ENCODE measurements at regions not wholly inside any gene's neighbourhood (a gene's known extent, or its start where the extent isn't known, plus 50 kb on each side); places are given as distances from the start of the nearest gene placed in this dataset.
"Not testable (repeated sequence)": the region's sequence is repeated elsewhere in the genome, so short reads cannot be mapped to it uniquely, and the experiment has no call there.

DNA sequence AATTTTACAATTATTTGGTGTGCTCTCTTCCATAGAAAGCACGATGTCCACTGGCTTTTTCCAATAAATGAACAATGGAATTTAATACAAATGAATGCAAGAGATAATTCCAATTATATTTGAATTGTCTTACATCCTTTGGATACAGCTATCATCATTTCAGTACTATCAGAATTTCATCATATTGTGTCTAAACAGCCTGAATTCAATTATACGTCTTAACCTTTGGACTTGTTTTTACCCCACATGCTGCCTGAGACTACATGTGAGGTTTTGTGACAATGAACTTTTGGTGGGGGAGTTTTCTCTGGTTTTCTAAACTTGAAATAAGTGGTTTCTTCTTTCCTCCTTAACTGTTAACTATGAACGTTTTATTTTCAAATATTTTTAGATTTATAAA is 1176.0 kb downstream of the EPHA7 start:
- H3K9me2 ChIP-seq (replicated peaks; ENCODE audit: insufficient read depth, low read length) = no peaks in the 10 kb centered on the region
- H4K20me1 ChIP-seq (ENCODE audit: insufficient read depth, low read length) = no peaks in the 10 kb centered on the region
- no peak for TF ChIP-seq EZH2 (optimal IDR thresholded peaks at IDR 0.05; ENCODE audit: low read depth, low read length)
- no peak for TF ChIP-seq EZH2phosphoT487 (IDR thresholded peaks at IDR 0.05; ENCODE audit: low read length)
- H3K4me2 ChIP-seq (ENCODE audit: low read depth, low read length) = no peak overlapping the region
- no peaks in the 10 kb centered on the region for H3K36me3 ChIP-seq (replicated peaks; ENCODE audit: insufficient read depth, low read length)
- DNase-seq = no peak
- no peak overlapping the region for H3K27ac ChIP-seq (ENCODE audit: low read length)
- H3K4me1 ChIP-seq (ENCODE audit: low read length) = no peaks in the 10 kb centered on the region
- H3F3A ChIP-seq (ENCODE audit: insufficient read depth, low read length) = no peaks in the 10 kb centered on the region
- no peaks in the 10 kb centered on the region for H3K27me3 ChIP-seq (replicated peaks; ENCODE audit: insufficient read depth, low read length)
- no peaks in the 10 kb centered on the region for H3K9me3 ChIP-seq (replicated peaks; ENCODE audit: insufficient read depth, low read length)
- H3K9ac ChIP-seq (ENCODE audit: low read length) = no peak overlapping the region
- no peak overlapping the region for H3K4me3 ChIP-seq (ENCODE audit: low read length)
- no peak overlapping the region for H2AFZ ChIP-seq (ENCODE audit: low read length)
- H3K79me2 ChIP-seq (ENCODE audit: low read length) = no peaks in the 10 kb centered on the region

- H3K9me2 ChIP-seq (replicated peaks; ENCODE audit: insufficient read depth, low read length) = no peaks in the 10 kb centered on the region
- no peak overlapping the region for H2AFZ ChIP-seq (ENCODE audit: low read length)
- no peak overlapping the region for H3K4me3 ChIP-seq (ENCODE audit: low read length)
- DNase-seq = peak; percentile 12
- no peak overlapping the region for H3K9ac ChIP-seq (ENCODE audit: low read length)
- no peaks in the 10 kb centered on the region for H3K27me3 ChIP-seq (replicated peaks; ENCODE audit: insufficient read depth, low read length)
- H3K4me2 ChIP-seq (ENCODE audit: low read depth, low read length) = no peak overlapping the region
- no peaks in the 10 kb centered on the region for H3F3A ChIP-seq (ENCODE audit: insufficient read depth, low read length)
- H3K27ac ChIP-seq (ENCODE audit: low read length) = no peak overlapping the region
- TF ChIP-seq EZH2phosphoT487 (IDR thresholded peaks at IDR 0.05; ENCODE audit: low read length) = no peak
- no peak for TF ChIP-seq EZH2 (optimal IDR thresholded peaks at IDR 0.05; ENCODE audit: low read depth, low read length)
- H4K20me1 ChIP-seq (ENCODE audit: insufficient read depth, low read length) = no peaks in the 10 kb centered on the region
- H3K9me3 ChIP-seq (replicated peaks; ENCODE audit: insufficient read depth, low read length) = no peaks in the 10 kb centered on the region
- H3K79me2 ChIP-seq (ENCODE audit: low read length) = no peaks in the 10 kb centered on the region
- H3K4me1 ChIP-seq (ENCODE audit: low read length) = no peaks in the 10 kb centered on the region
- no peaks in the 10 kb centered on the region for H3K36me3 ChIP-seq (replicated peaks; ENCODE audit: insufficient read depth, low read length)
Observed at GRCh38 chr6:92231171-92231701, 1188.1 kb downstream of the EPHA7 start.

- H3K9me3 ChIP-seq (replicated peaks; ENCODE audit: insufficient read depth, low read length); H3K4me1 ChIP-seq (ENCODE audit: low read length); H3K27me3 ChIP-seq (replicated peaks; ENCODE audit: insufficient read depth, low read length); H2AFZ ChIP-seq (ENCODE audit: low read length); H3K4me2 ChIP-seq (ENCODE audit: low read depth, low read length); H4K20me1 ChIP-seq (ENCODE audit: insufficient read depth, low read length); H3K27ac ChIP-seq (ENCODE audit: low read length); DNase-seq; H3K9me2 ChIP-seq (replicated peaks; ENCODE audit: insufficient read depth, low read length); H3K36me3 ChIP-seq (replicated peaks; ENCODE audit: insufficient read depth, low read length); H3K4me3 ChIP-seq (ENCODE audit: low read length); H3K79me2 ChIP-seq (ENCODE audit: low read length); H3F3A ChIP-seq (ENCODE audit: insufficient read depth, low read length); H3K9ac ChIP-seq (ENCODE audit: low read length): not testable (repeated sequence)
Observed at GRCh38 chr6:92219987-92220386, 1199.4 kb downstream of the EPHA7 start.

GRCh38 chr6:92216717-92217116 is 1202.6 kb downstream of the EPHA7 start:
- no peaks in the 10 kb centered on the region for H3F3A ChIP-seq (ENCODE audit: insufficient read depth, low read length)
- H3K36me3 ChIP-seq (replicated peaks; ENCODE audit: insufficient read depth, low read length) = no peaks in the 10 kb centered on the region
- no peak overlapping the region for H3K4me3 ChIP-seq (ENCODE audit: low read length)
- no peak overlapping the region for H3K27ac ChIP-seq (ENCODE audit: low read length)
- no peaks in the 10 kb centered on the region for H3K79me2 ChIP-seq (ENCODE audit: low read length)
- H3K27me3 ChIP-seq (replicated peaks; ENCODE audit: insufficient read depth, low read length) = no peaks in the 10 kb centered on the region
- no peaks in the 10 kb centered on the region for H3K9me2 ChIP-seq (replicated peaks; ENCODE audit: insufficient read depth, low read length)
- no peaks in the 10 kb centered on the region for H4K20me1 ChIP-seq (ENCODE audit: insufficient read depth, low read length)
- no peaks in the 10 kb centered on the region for H3K4me1 ChIP-seq (ENCODE audit: low read length)
- no peak overlapping the region for H2AFZ ChIP-seq (ENCODE audit: low read length)
- no peak for DNase-seq
- H3K9ac ChIP-seq (ENCODE audit: low read length) = no peak overlapping the region
- TF ChIP-seq, protein P1, sequence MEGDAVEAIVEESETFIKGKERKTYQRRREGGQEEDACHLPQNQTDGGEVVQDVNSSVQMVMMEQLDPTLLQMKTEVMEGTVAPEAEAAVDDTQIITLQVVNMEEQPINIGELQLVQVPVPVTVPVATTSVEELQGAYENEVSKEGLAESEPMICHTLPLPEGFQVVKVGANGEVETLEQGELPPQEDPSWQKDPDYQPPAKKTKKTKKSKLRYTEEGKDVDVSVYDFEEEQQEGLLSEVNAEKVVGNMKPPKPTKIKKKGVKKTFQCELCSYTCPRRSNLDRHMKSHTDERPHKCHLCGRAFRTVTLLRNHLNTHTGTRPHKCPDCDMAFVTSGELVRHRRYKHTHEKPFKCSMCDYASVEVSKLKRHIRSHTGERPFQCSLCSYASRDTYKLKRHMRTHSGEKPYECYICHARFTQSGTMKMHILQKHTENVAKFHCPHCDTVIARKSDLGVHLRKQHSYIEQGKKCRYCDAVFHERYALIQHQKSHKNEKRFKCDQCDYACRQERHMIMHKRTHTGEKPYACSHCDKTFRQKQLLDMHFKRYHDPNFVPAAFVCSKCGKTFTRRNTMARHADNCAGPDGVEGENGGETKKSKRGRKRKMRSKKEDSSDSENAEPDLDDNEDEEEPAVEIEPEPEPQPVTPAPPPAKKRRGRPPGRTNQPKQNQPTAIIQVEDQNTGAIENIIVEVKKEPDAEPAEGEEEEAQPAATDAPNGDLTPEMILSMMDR (IDR thresholded peaks at IDR 0.05; ENCODE audit: low read length) = no peak
- TF ChIP-seq EZH2phosphoT487 (IDR thresholded peaks at IDR 0.05; ENCODE audit: low read length) (no peak), EZH2 (optimal IDR thresholded peaks at IDR 0.05; ENCODE audit: low read depth, low read length) (no peak)
- no peaks in the 10 kb centered on the region for H3K9me3 ChIP-seq (replicated peaks; ENCODE audit: insufficient read depth, low read length)
- H3K4me2 ChIP-seq (ENCODE audit: low read depth, low read length) = no peak overlapping the region

- no peaks in the 10 kb centered on the region for H3K9me2 ChIP-seq (replicated peaks; ENCODE audit: insufficient read depth, low read length)
- H3K36me3 ChIP-seq (replicated peaks; ENCODE audit: insufficient read depth, low read length) = no peaks in the 10 kb centered on the region
- no peak overlapping the region for H2AFZ ChIP-seq (ENCODE audit: low read length)
- H3K4me1 ChIP-seq (ENCODE audit: low read length) = no peaks in the 10 kb centered on the region
- H3K9ac ChIP-seq (ENCODE audit: low read length) = no peak overlapping the region
- no peak overlapping the region for H3K4me3 ChIP-seq (ENCODE audit: low read length)
- H3K79me2 ChIP-seq (ENCODE audit: low read length) = no peaks in the 10 kb centered on the region
- H3F3A ChIP-seq (ENCODE audit: insufficient read depth, low read length) = no peaks in the 10 kb centered on the region
- TF ChIP-seq EZH2phosphoT487 (IDR thresholded peaks at IDR 0.05; ENCODE audit: low read length) (no peak), EZH2 (optimal IDR thresholded peaks at IDR 0.05; ENCODE audit: low read depth, low read length) (no peak)
- TF ChIP-seq, protein P1 (IDR thresholded peaks at IDR 0.05; ENCODE audit: low read length) = no peak
- H4K20me1 ChIP-seq (ENCODE audit: insufficient read depth, low read length) = no peaks in the 10 kb centered on the region
- no peaks in the 10 kb centered on the region for H3K9me3 ChIP-seq (replicated peaks; ENCODE audit: insufficient read depth, low read length)
- no peak for DNase-seq
- no peak overlapping the region for H3K27ac ChIP-seq (ENCODE audit: low read length)
- H3K27me3 ChIP-seq (replicated peaks; ENCODE audit: insufficient read depth, low read length) = no peaks in the 10 kb centered on the region
- H3K4me2 ChIP-seq (ENCODE audit: low read depth, low read length) = no peak overlapping the region
Observed at GRCh38 chr6:92201618-92202017, 1217.7 kb downstream of the EPHA7 start.

All from MM.1S (cell line).